ENCODE measurements at regions not wholly inside any gene's neighbourhood (a gene's known extent, or its start where the extent isn't known, plus 50 kb on each side); places are given as distances from the start of the nearest gene placed in this dataset.

DNA sequence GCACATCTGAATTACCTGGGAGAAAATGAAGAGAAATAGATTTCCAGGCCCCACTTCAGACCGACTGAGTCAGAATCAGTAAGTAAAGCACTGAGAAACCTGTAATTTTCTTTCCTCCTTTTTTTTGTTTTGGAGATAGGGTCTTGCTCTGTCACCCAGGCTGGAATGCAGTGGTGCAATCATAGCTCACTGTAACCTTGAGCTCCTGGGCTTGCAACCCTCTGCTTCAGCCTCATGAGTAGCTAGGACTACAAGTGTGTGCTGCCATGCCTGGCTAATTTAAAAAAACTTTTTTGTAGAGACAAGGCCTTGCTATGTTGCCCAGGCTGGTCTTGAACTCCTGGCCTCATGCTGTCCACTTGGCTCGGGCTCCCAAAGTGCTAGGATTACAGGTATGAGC is 260.2 kb downstream of the STK31 start:
- no peak overlapping the region for H3K4me3 ChIP-seq (replicated peaks in 1 of 3; ENCODE audit: low read depth in 2 of 3, low read length in 3 of 3)
- H3K79me2 ChIP-seq (ENCODE audit: insufficient read depth, low read length), result no peaks in the 10 kb centered on the region
- Mint-ChIP-seq H3K27me3 (ENCODE audit: low read depth in 3 of 3) (peaks cover 0 to 4% (median 3%) of the 10 kb centered on the region in 3 donors), H3K4me1 (no peaks in the 10 kb centered on the region), H3K4me3 (no peak overlapping the region), H3K27ac (no peak overlapping the region), H3K36me3 (no peaks in the 10 kb centered on the region), H3K9me3 (peaks cover 2 to 33% (median 10%) of the 10 kb centered on the region in 7 donors)
- H3K27me3 ChIP-seq (ENCODE audit: control insufficient read depth in 2 of 2, insufficient read depth in 2 of 2, low read length in 2 of 2), result no peaks in the 10 kb centered on the region
- no peak overlapping the region for H2AFZ ChIP-seq (ENCODE audit: insufficient read depth, low read depth, low read length, poor library complexity, severe bottlenecking)
- intact Hi-C loops (cut with micrococcal nuclease), result no loop called here
- no peaks in the 10 kb centered on the region for H3K36me3 ChIP-seq (replicated peaks in 1 of 2; ENCODE audit: control insufficient read depth in 1 of 2, insufficient read depth in 2 of 2, low read length in 2 of 2)
- no CpG with 5 or more reads among the region's 2 CpGs for WGBS (ENCODE audit: insufficient coverage)
- no peak overlapping the region for H3K27ac ChIP-seq (ENCODE audit: low read depth in 1 of 2, low read length in 2 of 2)
- TF ChIP-seq, protein P1, sequence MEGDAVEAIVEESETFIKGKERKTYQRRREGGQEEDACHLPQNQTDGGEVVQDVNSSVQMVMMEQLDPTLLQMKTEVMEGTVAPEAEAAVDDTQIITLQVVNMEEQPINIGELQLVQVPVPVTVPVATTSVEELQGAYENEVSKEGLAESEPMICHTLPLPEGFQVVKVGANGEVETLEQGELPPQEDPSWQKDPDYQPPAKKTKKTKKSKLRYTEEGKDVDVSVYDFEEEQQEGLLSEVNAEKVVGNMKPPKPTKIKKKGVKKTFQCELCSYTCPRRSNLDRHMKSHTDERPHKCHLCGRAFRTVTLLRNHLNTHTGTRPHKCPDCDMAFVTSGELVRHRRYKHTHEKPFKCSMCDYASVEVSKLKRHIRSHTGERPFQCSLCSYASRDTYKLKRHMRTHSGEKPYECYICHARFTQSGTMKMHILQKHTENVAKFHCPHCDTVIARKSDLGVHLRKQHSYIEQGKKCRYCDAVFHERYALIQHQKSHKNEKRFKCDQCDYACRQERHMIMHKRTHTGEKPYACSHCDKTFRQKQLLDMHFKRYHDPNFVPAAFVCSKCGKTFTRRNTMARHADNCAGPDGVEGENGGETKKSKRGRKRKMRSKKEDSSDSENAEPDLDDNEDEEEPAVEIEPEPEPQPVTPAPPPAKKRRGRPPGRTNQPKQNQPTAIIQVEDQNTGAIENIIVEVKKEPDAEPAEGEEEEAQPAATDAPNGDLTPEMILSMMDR (IDR thresholded peaks at IDR 0.05), result no peak
- H3K9ac ChIP-seq (ENCODE audit: insufficient read depth, low read length, poor library complexity, severe bottlenecking), result no peak overlapping the region
- peaks cover 3 to 4% of the 10 kb centered on the region in 2 donors for H3K9me3 ChIP-seq (replicated peaks in 1 of 2; ENCODE audit: control insufficient read depth in 1 of 2, insufficient read depth in 1 of 2, low read length in 2 of 2)
- DNase-seq, result no peak
- no peaks in the 10 kb centered on the region for H4K20me1 ChIP-seq (ENCODE audit: insufficient read depth, low read length)
- H3K4me1 ChIP-seq (ENCODE audit: control insufficient read depth in 1 of 2, insufficient read depth in 2 of 2, low read length in 2 of 2), result no peaks in the 10 kb centered on the region
- H3K4me2 ChIP-seq (replicated peaks; ENCODE audit: extremely low read depth, low read length, poor library complexity, severe bottlenecking), result no peak overlapping the region

DNA sequence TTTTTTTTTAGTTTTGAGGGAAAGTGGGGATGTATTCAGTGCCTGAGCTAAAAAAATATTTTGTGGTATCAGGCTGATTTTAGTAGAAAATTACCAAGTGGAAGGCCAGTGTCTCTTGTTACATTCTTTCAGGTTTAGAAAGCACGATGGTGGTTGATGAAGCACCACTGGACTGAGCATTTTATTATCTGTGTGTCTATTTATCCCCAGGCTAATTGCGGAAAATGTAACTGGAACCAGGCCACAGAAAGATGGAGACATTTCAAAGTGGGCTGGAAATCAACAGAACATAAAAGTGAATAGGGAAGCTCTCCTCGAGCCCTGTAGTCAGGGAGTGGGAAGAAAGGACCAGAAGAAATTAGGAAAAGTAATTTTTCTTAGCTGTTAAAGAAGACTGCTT is 261.0 kb downstream of the STK31 start:
- H4K20me1 ChIP-seq (ENCODE audit: insufficient read depth, low read length), result no peaks in the 10 kb centered on the region
- no peak overlapping the region for H3K4me2 ChIP-seq (replicated peaks; ENCODE audit: extremely low read depth, low read length, poor library complexity, severe bottlenecking)
- H3K27me3 ChIP-seq (ENCODE audit: control insufficient read depth in 2 of 2, insufficient read depth in 2 of 2, low read length in 2 of 2), result no peaks in the 10 kb centered on the region
- no peaks in the 10 kb centered on the region for H3K36me3 ChIP-seq (replicated peaks in 1 of 2; ENCODE audit: control insufficient read depth in 1 of 2, insufficient read depth in 2 of 2, low read length in 2 of 2)
- H3K27me3 Mint-ChIP-seq (ENCODE audit: low read depth in 3 of 3), result peaks cover 0 to 4% (median 3%) of the 10 kb centered on the region in 3 donors
- TF ChIP-seq, protein P1 (IDR thresholded peaks at IDR 0.05), result no peak
- peaks cover 2 to 29% (median 10%) of the 10 kb centered on the region in 7 donors for H3K9me3 Mint-ChIP-seq
- no peak overlapping the region for H2AFZ ChIP-seq (ENCODE audit: insufficient read depth, low read depth, low read length, poor library complexity, severe bottlenecking)
- no peaks in the 10 kb centered on the region for H3K36me3 Mint-ChIP-seq
- no peak overlapping the region for H3K27ac ChIP-seq (ENCODE audit: low read depth in 1 of 2, low read length in 2 of 2)
- intact Hi-C loops (cut with micrococcal nuclease), result no loop called here
- H3K4me3 ChIP-seq (replicated peaks in 1 of 3; ENCODE audit: low read depth in 2 of 3, low read length in 3 of 3), result no peak overlapping the region
- H3K4me1 ChIP-seq (ENCODE audit: control insufficient read depth in 1 of 2, insufficient read depth in 2 of 2, low read length in 2 of 2), result no peaks in the 10 kb centered on the region
- H3K4me1 Mint-ChIP-seq, result no peaks in the 10 kb centered on the region
- no peaks in the 10 kb centered on the region for H3K9me3 ChIP-seq (replicated peaks in 1 of 2; ENCODE audit: control insufficient read depth in 1 of 2, insufficient read depth in 1 of 2, low read length in 2 of 2)
- H3K4me3 Mint-ChIP-seq, result no peak overlapping the region
- no peak overlapping the region for H3K27ac Mint-ChIP-seq
- H3K79me2 ChIP-seq (ENCODE audit: insufficient read depth, low read length), result no peaks in the 10 kb centered on the region
- WGBS (ENCODE audit: insufficient coverage), result 94% methylated on average over 3 of the region's 3 CpGs
- H3K9ac ChIP-seq (ENCODE audit: insufficient read depth, low read length, poor library complexity, severe bottlenecking), result no peak overlapping the region
- DNase-seq, result no peak
